Suprapubic skin (tissue), 4 donors: ENCODE measurements at regions not wholly inside any gene's neighbourhood (a gene's known extent, or its start where the extent isn't known, plus 50 kb on each side); places are given as distances from the start of the nearest gene placed in this dataset.
"Not testable (repeated sequence)": the region's sequence is repeated elsewhere in the genome, so short reads cannot be mapped to it uniquely, and the experiment has no call there.

Experiments
- DNase-seq, 2 donors: peaks; one replicate each; pipeline ENCODE4 v3.0.0-alpha.2; 2019; ENCODE audit warnings: low spot score in 2 of 2
- H3K27ac ChIP-seq: fragments of 200-600 bp; sonication (generic); one replicate; pipeline ENCODE4 v1.5.1; 2019
- H3K27me3 ChIP-seq: fragments of 200-600 bp; sonication (generic); one replicate; pipeline ENCODE4 v1.5.1; 2019
- H3K36me3 ChIP-seq: fragments of 200-600 bp; sonication (generic); one replicate; pipeline ENCODE4 v1.5.1; 2019
- H3K4me1 ChIP-seq: fragments of 200-600 bp; sonication (generic); one replicate; pipeline ENCODE4 v1.5.1; 2019
- H3K4me3 ChIP-seq: fragments of 200-600 bp; sonication (generic); one replicate; pipeline ENCODE4 v1.5.1; 2019; ENCODE audit warnings: mild to moderate bottlenecking
- H3K9me3 ChIP-seq: fragments of 200-600 bp; sonication (generic); one replicate; pipeline ENCODE4 v1.5.1; 2019
- EP300 ChIP-seq: sonication (generic); formaldehyde crosslinking; IDR thresholded peaks from one replicate; pipeline ENCODE4 v1.6.1; 2017; ENCODE audit warnings: antibody characterized with exemption
- POLR2A ChIP-seq, 2 donors: fragments of 450-650 bp; IDR thresholded peaks; one replicate each; pipeline ENCODE4 v1.6.1; 2017; ENCODE audit warnings: antibody characterized with exemption in 2 of 2, mild to moderate bottlenecking in 2 of 2, moderate library complexity in 2 of 2
- POLR2AphosphoS5 ChIP-seq, 3 donors: sonication (generic); formaldehyde crosslinking; IDR thresholded peaks; one replicate each; pipeline ENCODE4 v1.6.1; 2017; ENCODE audit warnings: antibody characterized with exemption in 3 of 3
- WGBS: methylation state at CpG from one replicate; pipeline ENCODE4 v1.1.5; 2018; 5-methylcytosine and 5-hydroxymethylcytosine counted together
- TF ChIP-seq, protein P1 (sequence below), 2 donors: fragments of 200-600 bp in 1 of 2; fragments of 450-650 bp in 1 of 2; sonication (generic) in 1 of 2; IDR thresholded peaks; one replicate each; pipeline ENCODE4 v1.5.1; 2016 to 2019; ENCODE audit warnings: antibody characterized with exemption in 2 of 2, mild to moderate bottlenecking in 1 of 2, moderate library complexity in 1 of 2

DNA sequence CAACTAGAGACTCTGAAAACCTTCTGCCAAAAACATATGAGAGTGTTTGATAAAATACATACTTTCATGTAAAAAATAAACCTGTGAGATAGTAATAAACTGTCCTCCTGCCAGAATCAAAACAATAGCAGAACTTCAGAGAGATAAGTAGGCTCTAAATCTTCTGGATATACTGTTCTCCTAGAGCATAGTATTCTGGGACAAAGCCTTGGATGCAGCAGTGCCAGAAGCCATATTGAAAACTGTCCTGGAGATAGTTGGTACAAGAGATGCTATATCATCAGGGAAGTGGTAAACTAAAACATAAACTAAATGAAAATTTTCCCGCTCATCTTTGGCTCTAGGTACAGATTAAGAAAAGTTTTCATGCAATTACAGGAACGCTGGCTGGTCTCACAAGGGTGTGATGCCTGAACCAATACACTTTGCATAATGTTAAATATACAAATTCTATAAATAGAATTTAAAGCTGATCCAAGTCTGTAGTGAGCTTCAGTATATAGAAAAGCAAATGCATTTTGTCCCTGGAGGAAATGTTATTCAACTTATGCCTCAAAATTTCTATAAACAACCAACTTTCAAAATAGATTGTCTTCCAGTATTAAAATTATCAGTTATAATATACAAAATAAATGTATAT is 355.6 kb downstream of the ADAMTS20 start:
- H3K9me3 ChIP-seq, result no peaks in the 10 kb centered on the region
- DNase-seq, result no peak
- no peaks in the 10 kb centered on the region for H3K36me3 ChIP-seq
- no peak overlapping the region for H3K27ac ChIP-seq
- no peaks in the 10 kb centered on the region for H3K27me3 ChIP-seq
- no peaks in the 10 kb centered on the region for H3K4me1 ChIP-seq
- WGBS, result 73% methylated on average over 2 of the region's 2 CpGs
- TF ChIP-seq EP300, result no peak
- TF ChIP-seq POLR2A (IDR thresholded peaks at IDR 0.05), result no peak
- TF ChIP-seq, protein P1, sequence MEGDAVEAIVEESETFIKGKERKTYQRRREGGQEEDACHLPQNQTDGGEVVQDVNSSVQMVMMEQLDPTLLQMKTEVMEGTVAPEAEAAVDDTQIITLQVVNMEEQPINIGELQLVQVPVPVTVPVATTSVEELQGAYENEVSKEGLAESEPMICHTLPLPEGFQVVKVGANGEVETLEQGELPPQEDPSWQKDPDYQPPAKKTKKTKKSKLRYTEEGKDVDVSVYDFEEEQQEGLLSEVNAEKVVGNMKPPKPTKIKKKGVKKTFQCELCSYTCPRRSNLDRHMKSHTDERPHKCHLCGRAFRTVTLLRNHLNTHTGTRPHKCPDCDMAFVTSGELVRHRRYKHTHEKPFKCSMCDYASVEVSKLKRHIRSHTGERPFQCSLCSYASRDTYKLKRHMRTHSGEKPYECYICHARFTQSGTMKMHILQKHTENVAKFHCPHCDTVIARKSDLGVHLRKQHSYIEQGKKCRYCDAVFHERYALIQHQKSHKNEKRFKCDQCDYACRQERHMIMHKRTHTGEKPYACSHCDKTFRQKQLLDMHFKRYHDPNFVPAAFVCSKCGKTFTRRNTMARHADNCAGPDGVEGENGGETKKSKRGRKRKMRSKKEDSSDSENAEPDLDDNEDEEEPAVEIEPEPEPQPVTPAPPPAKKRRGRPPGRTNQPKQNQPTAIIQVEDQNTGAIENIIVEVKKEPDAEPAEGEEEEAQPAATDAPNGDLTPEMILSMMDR (IDR thresholded peaks at IDR 0.05), result no peak
- no peak for TF ChIP-seq POLR2AphosphoS5 (IDR thresholded peaks at IDR 0.05)
- H3K4me3 ChIP-seq, result no peak overlapping the region

DNA sequence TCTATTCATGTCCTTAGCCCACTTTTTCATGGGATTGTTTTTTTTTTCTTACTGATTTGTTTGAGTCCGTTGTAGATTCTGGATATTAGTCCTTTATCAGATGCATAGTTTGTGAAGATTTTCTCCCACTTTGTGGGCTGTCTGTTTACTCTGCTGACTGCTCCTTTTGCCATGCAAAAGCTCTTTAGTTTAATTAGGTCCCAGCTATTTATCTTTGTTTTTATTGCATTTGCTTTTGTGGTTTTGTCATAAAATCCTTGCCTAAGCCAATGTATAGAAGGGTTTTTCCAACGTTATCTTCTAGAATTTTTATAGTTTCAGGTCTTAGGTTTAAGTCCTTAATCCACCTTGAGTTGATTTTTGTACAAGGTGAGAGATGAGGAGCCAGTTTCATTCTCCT is 358.9 kb downstream of the ADAMTS20 start:
- H3K4me3 ChIP-seq, H3K4me1 ChIP-seq, DNase-seq, H3K27ac ChIP-seq, H3K9me3 ChIP-seq, H3K27me3 ChIP-seq, H3K36me3 ChIP-seq: not testable (repeated sequence)
- 56% methylated on average over 2 of the region's 2 CpGs for WGBS

DNA sequence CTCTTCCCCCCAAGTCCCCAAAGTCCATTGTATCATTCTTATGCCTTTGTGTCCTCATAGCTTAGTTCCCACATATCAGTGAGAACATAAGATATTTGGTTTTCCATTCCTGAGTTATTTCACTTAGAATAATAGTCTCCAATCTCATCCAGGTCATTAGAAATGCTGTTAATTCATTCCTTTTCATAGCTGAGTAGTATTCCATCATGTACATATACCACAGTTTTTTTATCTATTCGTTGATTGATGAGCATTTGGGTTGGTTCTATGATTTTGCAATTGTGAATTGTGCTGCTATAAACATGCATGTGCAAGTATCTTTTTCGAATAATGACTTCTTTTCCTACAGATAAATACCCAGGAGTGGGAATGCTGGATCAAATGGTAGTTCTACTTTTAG is 359.6 kb downstream of the ADAMTS20 start:
- not testable (repeated sequence) for H3K4me1 ChIP-seq, DNase-seq, H3K36me3 ChIP-seq, H3K27me3 ChIP-seq, H3K4me3 ChIP-seq, H3K27ac ChIP-seq, H3K9me3 ChIP-seq
- WGBS, result 91% methylated on average over 2 of the region's 2 CpGs

DNA sequence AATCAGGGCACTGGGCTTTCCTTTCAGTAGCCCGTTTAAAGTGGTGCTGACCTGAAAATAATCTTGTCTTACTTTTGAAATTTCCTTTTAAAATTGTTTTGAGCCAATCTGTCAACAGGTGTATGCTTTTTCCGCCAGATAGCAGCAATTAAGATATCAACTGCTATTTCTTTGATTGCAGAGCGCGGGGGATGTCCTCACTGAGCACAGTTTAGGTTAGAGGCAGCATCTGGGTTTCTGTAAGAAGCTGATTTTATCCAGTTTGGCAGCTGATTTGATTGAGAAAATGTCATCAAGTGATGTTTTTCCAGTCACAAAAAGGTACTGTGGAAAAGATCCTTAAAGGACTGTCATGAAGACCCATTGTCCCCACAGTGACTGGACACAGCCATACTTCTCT is 371.8 kb downstream of the ADAMTS20 start:
- no peak for DNase-seq
- H3K27me3 ChIP-seq, result no peaks in the 10 kb centered on the region

DNA sequence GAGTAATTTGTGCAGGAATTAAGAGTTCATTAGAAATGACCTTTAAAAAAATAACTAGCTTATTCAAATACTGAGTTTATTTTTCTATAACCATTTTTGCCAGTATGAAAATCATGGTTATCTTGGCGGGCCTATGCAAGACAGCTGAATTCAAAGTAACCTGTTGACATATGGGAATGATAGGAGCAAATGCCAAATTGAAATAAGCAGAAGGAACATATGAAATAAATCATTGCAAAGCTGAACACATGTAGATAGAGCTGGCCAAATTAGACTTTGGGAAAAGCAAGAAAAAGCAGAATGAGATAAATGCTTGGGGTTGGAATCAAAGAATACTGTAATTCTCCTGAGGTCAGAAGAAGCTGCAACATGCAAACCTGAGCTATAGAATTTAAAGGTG is 372.5 kb downstream of the ADAMTS20 start:
- TF ChIP-seq POLR2AphosphoS5 (IDR thresholded peaks at IDR 0.05) (no peak), POLR2A (IDR thresholded peaks at IDR 0.05) (no peak)
- Histone ChIP-seq H3K27me3 (no peaks in the 10 kb centered on the region), H3K36me3 (no peaks in the 10 kb centered on the region), H3K9me3 (no peaks in the 10 kb centered on the region), H3K27ac (no peak overlapping the region), H3K4me3 (no peak overlapping the region), H3K4me1 (no peaks in the 10 kb centered on the region)
- 45% methylated on average over 1 of the region's 1 CpG for WGBS
- no peak for DNase-seq

More for the DNA sequence above, 371.8 kb downstream of the ADAMTS20 start:
- WGBS, result 59% methylated on average over 4 of the region's 4 CpGs
- Histone ChIP-seq H3K27ac (no peak overlapping the region), H3K4me1 (no peaks in the 10 kb centered on the region), H3K36me3 (no peaks in the 10 kb centered on the region), H3K9me3 (no peaks in the 10 kb centered on the region), H3K4me3 (no peak overlapping the region)
- no peak for TF ChIP-seq POLR2AphosphoS5 (IDR thresholded peaks at IDR 0.05)
- no peak for TF ChIP-seq EP300
- TF ChIP-seq, protein P1 (IDR thresholded peaks at IDR 0.05), result no peak
- TF ChIP-seq POLR2A (IDR thresholded peaks at IDR 0.05), result no peak

DNA sequence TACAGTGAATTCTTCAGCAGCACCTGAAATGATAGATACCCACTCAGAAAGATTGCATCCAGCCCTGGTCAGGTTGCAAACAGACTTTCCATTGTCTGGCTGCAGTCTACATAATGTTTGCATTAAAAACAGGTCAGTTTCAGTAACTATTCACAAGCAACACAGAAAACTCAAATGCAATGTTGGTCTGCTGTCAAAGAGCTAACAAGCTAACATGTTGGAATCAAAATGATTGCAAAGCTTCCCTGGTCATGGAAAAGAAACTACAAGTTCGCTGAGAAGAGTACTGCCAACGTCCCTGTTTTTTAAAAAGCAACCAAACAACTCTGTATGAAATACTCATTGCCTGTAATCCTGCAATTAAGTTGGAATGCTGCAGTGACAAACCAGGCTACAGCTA is 374.7 kb downstream of the ADAMTS20 start:
- no peak for DNase-seq

More for the DNA sequence above, 374.7 kb downstream of the ADAMTS20 start:
- H3K27ac ChIP-seq, result no peak overlapping the region
- H3K9me3 ChIP-seq, result no peaks in the 10 kb centered on the region
- TF ChIP-seq, protein P1 (IDR thresholded peaks at IDR 0.05), result no peak
- no peak for TF ChIP-seq EP300
- TF ChIP-seq POLR2AphosphoS5 (IDR thresholded peaks at IDR 0.05), result no peak
- TF ChIP-seq POLR2A (IDR thresholded peaks at IDR 0.05), result no peak
- no peaks in the 10 kb centered on the region for H3K36me3 ChIP-seq
- no peaks in the 10 kb centered on the region for H3K27me3 ChIP-seq
- no peaks in the 10 kb centered on the region for H3K4me1 ChIP-seq
- no peak overlapping the region for H3K4me3 ChIP-seq
- WGBS, result 55% methylated on average over 2 of the region's 2 CpGs
